Gastroesophageal sphincter (tissue), 4 donors: ENCODE measurements at regions not wholly inside any gene's neighbourhood (a gene's known extent, or its start where the extent isn't known, plus 50 kb on each side); places are given as distances from the start of the nearest gene placed in this dataset.

ENCODE experiments used
- ATAC-seq: fragments of 150-250 bp; one replicate; pipeline ENCODE4 v1.9.1; 2016; ENCODE audit warnings: mild to moderate bottlenecking, moderate library complexity
- H3K27ac ChIP-seq, 4 donors: fragments of 200-600 bp; sonication (generic) in 3 of 4; 1 replicate in 3 of 4; 2 replicates in 1 of 4; pipeline ENCODE4 v1.5.1; 2016 to 2019
- H3K27me3 ChIP-seq: fragments of 200-600 bp; sonication (generic); one replicate; pipeline ENCODE4 v1.5.1; 2019
- H3K36me3 ChIP-seq, 2 donors: fragments of 200-600 bp; sonication (generic); one replicate each; pipeline ENCODE4 v1.5.1; 2019; ENCODE audit warnings: control low read depth in 1 of 2
- H3K4me1 ChIP-seq, 3 donors: fragments of 200-600 bp; sonication (generic); 1 replicate in 2 of 3; 2 replicates in 1 of 3; pipeline ENCODE4 v1.5.1; 2016 to 2019; ENCODE audit warnings: control low read depth in 2 of 3
- H3K4me3 ChIP-seq, 2 donors: fragments of 200-600 bp; sonication (generic); one replicate each; pipeline ENCODE4 v1.5.1; 2019; ENCODE audit warnings: mild to moderate bottlenecking in 1 of 2, moderate library complexity in 1 of 2
- H3K9me3 ChIP-seq, 3 donors: fragments of 200-600 bp; sonication (generic); one replicate each; pipeline ENCODE4 v1.5.1; 2017 to 2019; ENCODE audit warnings: control low read depth in 2 of 3
- CTCF ChIP-seq, 4 experiments: fragments of 200-600 bp in 2 of 4; fragments of 450-650 bp in 2 of 4; sonication (generic) in 1 of 4; IDR thresholded peaks; one replicate each; pipeline ENCODE4 v1.5.1; 2017 to 2019; ENCODE audit warnings: antibody characterized with exemption in 4 of 4, mild to moderate bottlenecking in 2 of 4, moderate library complexity in 2 of 4
- EP300 ChIP-seq: sonication (generic); formaldehyde crosslinking; IDR thresholded peaks from one replicate; pipeline ENCODE4 v1.6.1; 2017; ENCODE audit warnings: antibody characterized with exemption, mild to moderate bottlenecking
- POLR2A ChIP-seq, 2 donors: fragments of 450-650 bp; IDR thresholded peaks; one replicate each; pipeline ENCODE4 v1.6.1; 2017; ENCODE audit warnings: antibody characterized with exemption in 2 of 2, mild to moderate bottlenecking in 2 of 2, moderate library complexity in 1 of 2
- POLR2AphosphoS5 ChIP-seq: sonication (generic); formaldehyde crosslinking; IDR thresholded peaks from one replicate; pipeline ENCODE4 v1.6.1; 2017; ENCODE audit warnings: antibody characterized with exemption
- WGBS, 2 donors: methylation state at CpG; one replicate each; pipeline ENCODE4 v1.1.5; 2018; ENCODE audit warnings: low coverage in 1 of 2; 5-methylcytosine and 5-hydroxymethylcytosine counted together

GRCh38 chr3:106552351-106553043 is 683.7 kb upstream of the CBLB start:
- no peaks in the 10 kb centered on the region for H3K27me3 ChIP-seq
- no peaks in the 10 kb centered on the region for H3K36me3 ChIP-seq
- H3K27ac ChIP-seq: no peak overlapping the region
- no peaks in the 10 kb centered on the region for H3K9me3 ChIP-seq
- no peak for ATAC-seq
- no peaks in the 10 kb centered on the region for H3K4me1 ChIP-seq
- TF ChIP-seq POLR2A (IDR thresholded peaks at IDR 0.05): no peak
- TF ChIP-seq EP300: no peak
- no peak for TF ChIP-seq POLR2AphosphoS5
- no peak for TF ChIP-seq CTCF (IDR thresholded peaks at IDR 0.05)
- 86 to 92% methylated on average over 2 to 4 of the region's 4 CpGs for WGBS, 2 donors
- no peak overlapping the region for H3K4me3 ChIP-seq

GRCh38 chr3:106560451-106560966 is 691.7 kb upstream of the CBLB start:
- H3K4me1 ChIP-seq: no peaks in the 10 kb centered on the region

GRCh38 chr3:106566277-106566676 is 697.5 kb upstream of the CBLB start:
- ATAC-seq: no peak
- no peaks in the 10 kb centered on the region for H3K4me1 ChIP-seq
- no peaks in the 10 kb centered on the region for H3K27me3 ChIP-seq
- no peak for TF ChIP-seq POLR2AphosphoS5
- TF ChIP-seq EP300: no peak
- no peak for TF ChIP-seq POLR2A (IDR thresholded peaks at IDR 0.05)
- TF ChIP-seq CTCF (IDR thresholded peaks at IDR 0.05): no peak
- H3K36me3 ChIP-seq: no peaks in the 10 kb centered on the region
- WGBS, 2 donors: 33 to 52% methylated on average over 3 to 4 of the region's 4 CpGs
- H3K4me3 ChIP-seq: no peak overlapping the region
- no peak overlapping the region for H3K27ac ChIP-seq
- H3K9me3 ChIP-seq: no peaks in the 10 kb centered on the region

More at GRCh38 chr3:106560451-106560966, 691.7 kb upstream of the CBLB start:
- Histone ChIP-seq H3K36me3 (no peaks in the 10 kb centered on the region), H3K4me3 (no peak overlapping the region), H3K9me3 (no peaks in the 10 kb centered on the region), H3K27me3 (no peaks in the 10 kb centered on the region), H3K27ac (peak overlapping the region in 1 of 4 donors; percentile 25)
- ATAC-seq: peak; percentile 83
- TF ChIP-seq POLR2AphosphoS5 (no peak), CTCF (IDR thresholded peaks at IDR 0.05) (no peak), POLR2A (IDR thresholded peaks at IDR 0.05) (no peak), EP300 (no peak)
- WGBS, 2 donors: 80 to 93% methylated on average over 3 of the region's 3 CpGs

GRCh38 chr3:106570426-106570825 is 701.6 kb upstream of the CBLB start:
- Histone ChIP-seq H3K9me3 (no peaks in the 10 kb centered on the region), H3K4me1 (no peaks in the 10 kb centered on the region), H3K27me3 (no peaks in the 10 kb centered on the region), H3K27ac (no peak overlapping the region), H3K4me3 (no peak overlapping the region), H3K36me3 (no peaks in the 10 kb centered on the region)
- ATAC-seq: no peak
- 80 to 88% methylated on average over 1 of the region's 1 CpG for WGBS, 2 donors
- TF ChIP-seq POLR2AphosphoS5 (no peak), CTCF (IDR thresholded peaks at IDR 0.05) (no peak), EP300 (no peak)

GRCh38 chr3:106573605-106574004 is 704.8 kb upstream of the CBLB start:
- H3K4me1 ChIP-seq: no peaks in the 10 kb centered on the region
- TF ChIP-seq POLR2A (IDR thresholded peaks at IDR 0.05) (no peak), CTCF (IDR thresholded peaks at IDR 0.05) (no peak), EP300 (no peak), POLR2AphosphoS5 (no peak)
- H3K9me3 ChIP-seq: no peaks in the 10 kb centered on the region
- ATAC-seq: no peak
- H3K36me3 ChIP-seq: no peaks in the 10 kb centered on the region
- no peak overlapping the region for H3K27ac ChIP-seq
- 83 to 88% methylated on average over 2 of the region's 3 CpGs for WGBS, 2 donors
- no peaks in the 10 kb centered on the region for H3K27me3 ChIP-seq
- H3K4me3 ChIP-seq: no peak overlapping the region
